ENCODE measurements at regions not wholly inside any gene's neighbourhood (a gene's known extent, or its start where the extent isn't known, plus 50 kb on each side); places are given as distances from the start of the nearest gene placed in this dataset.

GRCh38 chr5:133796186-133796585, 172.2 kb downstream of the C5orf15 start:
- DNase-seq = no peak

GRCh38 chr5:133794771-133795415, 173.5 kb downstream of the C5orf15 start:
- DNase-seq = no peak

- no peak for DNase-seq
These were observed 174.5 kb downstream of the C5orf15 start for GRCh38 chr5:133793756-133794465.

- DNase-seq = no peak
These were observed 175.8 kb downstream of the C5orf15 start for GRCh38 chr5:133792655-133793054.

GRCh38 chr5:133792024-133792423, 176.4 kb downstream of the C5orf15 start:
- DNase-seq = no peak

- no peak for DNase-seq
These were observed 177.5 kb downstream of the C5orf15 start for GRCh38 chr5:133790898-133791297.

GRCh38 chr5:133789428-133789827, 177.1 kb upstream of the FSTL4 start:
- DNase-seq = no peak

GRCh38 chr5:133788121-133788520, 175.8 kb upstream of the FSTL4 start:
- DNase-seq = no peak

GRCh38 chr5:133786420-133786819, 174.1 kb upstream of the FSTL4 start:
- DNase-seq = no peak

- DNase-seq = no peak
These were observed 172.8 kb upstream of the FSTL4 start for GRCh38 chr5:133785182-133785581.

GRCh38 chr5:133783481-133783880, 171.1 kb upstream of the FSTL4 start:
- no peak for DNase-seq

- no peak for DNase-seq
These were observed 170.4 kb upstream of the FSTL4 start for GRCh38 chr5:133782736-133783135.

- DNase-seq = no peak
These were observed 169.3 kb upstream of the FSTL4 start for GRCh38 chr5:133781436-133782225.

GRCh38 chr5:133780619-133781280, 168.4 kb upstream of the FSTL4 start:
- DNase-seq = no peak

GRCh38 chr5:133779828-133780475, 167.6 kb upstream of the FSTL4 start:
- DNase-seq = no peak

- no peak for DNase-seq
These were observed 166.3 kb upstream of the FSTL4 start for GRCh38 chr5:133778636-133779035.

- DNase-seq = no peak
These were observed 165.6 kb upstream of the FSTL4 start for GRCh38 chr5:133777951-133778350.

- DNase-seq = no peak
These were observed 163.4 kb upstream of the FSTL4 start for GRCh38 chr5:133775584-133776304.

- DNase-seq = no peak
These were observed 161.2 kb upstream of the FSTL4 start for GRCh38 chr5:133773247-133774202.

GRCh38 chr5:133769842-133770241, 157.5 kb upstream of the FSTL4 start:
- no peak for DNase-seq

All from right kidney (tissue), 1 donor.